LNCAP (cell line): ENCODE measurements at regions not wholly inside any gene's neighbourhood (a gene's known extent, or its start where the extent isn't known, plus 50 kb on each side); places are given as distances from the start of the nearest gene placed in this dataset.

Experiments
- TF ChIP-seq, protein P1 (sequence below): fragments of 450-650 bp; IDR thresholded peaks from 2 replicates; pipeline ENCODE4 v1.5.1; 2017; ENCODE audit warnings: mild to moderate bottlenecking

- TF ChIP-seq, protein P1, sequence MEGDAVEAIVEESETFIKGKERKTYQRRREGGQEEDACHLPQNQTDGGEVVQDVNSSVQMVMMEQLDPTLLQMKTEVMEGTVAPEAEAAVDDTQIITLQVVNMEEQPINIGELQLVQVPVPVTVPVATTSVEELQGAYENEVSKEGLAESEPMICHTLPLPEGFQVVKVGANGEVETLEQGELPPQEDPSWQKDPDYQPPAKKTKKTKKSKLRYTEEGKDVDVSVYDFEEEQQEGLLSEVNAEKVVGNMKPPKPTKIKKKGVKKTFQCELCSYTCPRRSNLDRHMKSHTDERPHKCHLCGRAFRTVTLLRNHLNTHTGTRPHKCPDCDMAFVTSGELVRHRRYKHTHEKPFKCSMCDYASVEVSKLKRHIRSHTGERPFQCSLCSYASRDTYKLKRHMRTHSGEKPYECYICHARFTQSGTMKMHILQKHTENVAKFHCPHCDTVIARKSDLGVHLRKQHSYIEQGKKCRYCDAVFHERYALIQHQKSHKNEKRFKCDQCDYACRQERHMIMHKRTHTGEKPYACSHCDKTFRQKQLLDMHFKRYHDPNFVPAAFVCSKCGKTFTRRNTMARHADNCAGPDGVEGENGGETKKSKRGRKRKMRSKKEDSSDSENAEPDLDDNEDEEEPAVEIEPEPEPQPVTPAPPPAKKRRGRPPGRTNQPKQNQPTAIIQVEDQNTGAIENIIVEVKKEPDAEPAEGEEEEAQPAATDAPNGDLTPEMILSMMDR, result no peak
These were observed 78.5 kb downstream of the MDH1 start for GRCh38 chr2:63667132-63667700.

GRCh38 chr2:63668000-63668399 lies 79.2 kb downstream of the MDH1 start:
- TF ChIP-seq, protein P1, result no peak

- TF ChIP-seq, protein P1, result no peak
These were observed 79.7 kb downstream of the MDH1 start for GRCh38 chr2:63668466-63668865.

DNA sequence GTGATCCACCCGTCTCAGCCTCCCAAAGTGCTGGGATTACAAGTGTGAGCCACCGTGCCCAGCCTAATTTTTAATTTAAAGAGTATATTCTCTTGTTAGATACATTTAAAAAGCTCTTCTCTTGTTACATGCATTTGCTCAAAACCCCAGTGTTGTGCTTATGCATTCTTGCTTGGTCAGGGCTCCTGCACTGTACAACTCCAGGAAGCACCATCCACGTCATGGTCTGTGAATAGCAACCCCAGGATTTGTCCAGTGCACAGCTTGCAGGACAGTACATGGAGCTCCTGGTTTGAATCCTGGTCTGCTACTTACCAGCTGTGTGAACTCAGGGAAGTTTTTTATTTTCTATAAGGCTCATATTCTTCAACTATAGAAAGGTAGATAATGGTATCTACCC lies 80.8 kb downstream of the MDH1 start:
- TF ChIP-seq, protein P1, result no peak

- TF ChIP-seq, protein P1, result no peak
These were observed 85.2 kb downstream of the MDH1 start for GRCh38 chr2:63673865-63674533.

DNA sequence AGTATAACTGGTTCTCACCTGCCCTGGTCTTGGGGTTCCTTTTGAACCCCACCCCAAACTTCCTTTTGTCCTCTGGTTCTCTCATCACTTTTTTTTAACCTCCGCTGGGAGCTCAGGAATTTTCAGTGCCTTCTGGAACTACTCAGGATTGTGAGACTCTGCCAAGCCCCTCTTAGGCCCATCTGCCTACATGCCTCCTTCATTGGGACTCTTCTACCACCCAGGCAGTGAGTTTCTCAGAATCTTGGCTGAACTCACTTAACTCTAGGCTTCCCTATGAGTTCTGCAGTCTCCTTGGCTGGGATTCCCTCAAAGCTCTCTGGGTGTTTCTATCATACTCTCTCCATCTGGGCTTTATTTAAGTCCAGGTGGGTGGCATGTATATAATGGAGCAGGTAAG lies 86.3 kb downstream of the MDH1 start:
- TF ChIP-seq, protein P1, result no peak

DNA sequence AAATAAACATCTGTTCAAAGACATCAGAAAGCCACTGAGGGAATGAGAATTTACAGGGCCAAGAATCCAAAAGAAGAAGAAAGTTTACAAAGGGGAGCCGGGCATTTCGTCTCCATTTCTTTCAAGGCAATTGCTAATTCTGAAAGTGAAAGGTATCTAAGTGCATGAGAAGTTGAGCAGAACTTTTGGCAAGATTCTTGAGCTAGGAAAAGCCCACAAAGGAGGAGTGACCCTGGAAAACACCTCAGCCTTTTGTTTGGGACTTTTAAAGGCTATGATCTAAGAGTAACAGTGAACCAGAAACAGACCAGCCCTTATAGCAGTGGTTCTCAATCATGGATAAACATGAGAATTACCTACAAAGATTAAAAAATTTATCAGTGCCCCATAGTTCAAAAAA lies 87.4 kb downstream of the MDH1 start:
- TF ChIP-seq, protein P1, result no peak
